Naive thymus-derived CD4-positive, alpha-beta T cell (primary cell): ENCODE measurements at regions not wholly inside any gene's neighbourhood (a gene's known extent, or its start where the extent isn't known, plus 50 kb on each side); places are given as distances from the start of the nearest gene placed in this dataset.
"Not testable (repeated sequence)": the region's sequence is repeated elsewhere in the genome, so short reads cannot be mapped to it uniquely, and the experiment has no call there.

Experiments
- ATAC-seq: fragments of 150-1000 bp; cut with Tn5 transposase; 2 replicates; pipeline ENCODE4 v1.10.0; 2021; ENCODE audit warnings: mild to moderate bottlenecking, moderate library complexity
- CTCF ChIA-PET: fragments of 350-600 bp; sonication (Branson Sonifier 250); formaldehyde crosslinking; loops from one replicate; lab custom pipeline; 2021; ENCODE audit warnings: antibody characterized with exemption; lab: Charles Lee
- POLR2A ChIA-PET: fragments of 350-600 bp; sonication (Branson Sonifier 250); formaldehyde crosslinking; loops from one replicate; lab custom pipeline; 2021; ENCODE audit warnings: antibody characterized with exemption, inconsistent platforms; lab: Charles Lee
- DNase-seq, 9 donors: peaks; one replicate each; pipeline versions ENCODE4 v3.0.0 to v3.0.0-alpha.2; 2020 to 2022; ENCODE audit warnings: mixed read lengths in 1 of 9
- H3K27ac ChIP-seq: one replicate; pipeline ENCODE4 v1.7.0; 2013; ENCODE audit warnings: mild to moderate bottlenecking, low read depth, low read length, moderate library complexity
- H3K27me3 ChIP-seq, 2 donors: one replicate each; pipeline ENCODE4 v1.7.0; 2013; ENCODE audit warnings: low read length in 2 of 2, mild to moderate bottlenecking in 2 of 2, moderate library complexity in 2 of 2; ENCODE audit not compliant: control insufficient read depth in 2 of 2, insufficient read depth in 2 of 2
- H3K36me3 ChIP-seq, 3 experiments: 1 replicate in 2 of 3; 2 replicates in 1 of 3; pipeline ENCODE4 v1.7.0; 2013; ENCODE audit warnings: low read length in 3 of 3, mild to moderate bottlenecking in 3 of 3, moderate library complexity in 1 of 3; ENCODE audit not compliant: insufficient read depth in 3 of 3, control insufficient read depth in 2 of 3
- H3K4me1 ChIP-seq, 2 donors: one replicate each; pipeline ENCODE4 v1.7.0; 2013; ENCODE audit warnings: low read length in 2 of 2, mild to moderate bottlenecking in 2 of 2, moderate library complexity in 1 of 2; ENCODE audit not compliant: control insufficient read depth in 2 of 2, insufficient read depth in 2 of 2
- H3K4me3 ChIP-seq: 2 replicates; pipeline ENCODE4 v1.7.0; 2013; ENCODE audit warnings: mild to moderate bottlenecking, low read length
- H3K9me3 ChIP-seq, 3 experiments: 1 replicate in 2 of 3; 2 replicates in 1 of 3; pipeline ENCODE4 v1.7.0; 2013; ENCODE audit warnings: low read length in 3 of 3; ENCODE audit not compliant: control insufficient read depth in 2 of 3
- H3K27ac Mint-ChIP-seq, 9 donors: one replicate each; pipeline ENCODE4 v1.8.0; 2020 to 2022; ENCODE audit warnings: mixed read lengths in 9 of 9, mild to moderate bottlenecking in 8 of 9, moderate library complexity in 5 of 9, inconsistent platforms in 2 of 9
- H3K27me3 Mint-ChIP-seq, 5 donors: one replicate each; pipeline ENCODE4 v1.8.0; 2021 to 2022; ENCODE audit warnings: mixed read lengths in 5 of 5, mild to moderate bottlenecking in 1 of 5
- H3K36me3 Mint-ChIP-seq, 5 donors: one replicate each; pipeline ENCODE4 v1.8.0; 2020 to 2022; ENCODE audit warnings: mixed read lengths in 5 of 5, mild to moderate bottlenecking in 3 of 5, inconsistent platforms in 1 of 5
- H3K4me1 Mint-ChIP-seq, 7 donors: one replicate each; pipeline ENCODE4 v1.8.0; 2020 to 2022; ENCODE audit warnings: mixed read lengths in 7 of 7, mild to moderate bottlenecking in 3 of 7, inconsistent platforms in 1 of 7
- H3K4me3 Mint-ChIP-seq, 10 donors: one replicate each; pipeline ENCODE4 v1.8.0; 2020 to 2022; ENCODE audit warnings: mild to moderate bottlenecking in 10 of 10, mixed read lengths in 10 of 10, moderate library complexity in 6 of 10, inconsistent platforms in 2 of 10
- H3K9me3 Mint-ChIP-seq, 11 donors: one replicate each; pipeline ENCODE4 v1.8.0; 2020 to 2022; ENCODE audit warnings: mixed read lengths in 11 of 11, mild to moderate bottlenecking in 4 of 11, inconsistent platforms in 1 of 11, moderate library complexity in 1 of 11
- intact Hi-C, 2 donors: fragments of 100-400 bp; cut with micrococcal nuclease; formaldehyde crosslinking; loops; one replicate each; pipeline ENCODE4 v1.15.1; 2023

DNA sequence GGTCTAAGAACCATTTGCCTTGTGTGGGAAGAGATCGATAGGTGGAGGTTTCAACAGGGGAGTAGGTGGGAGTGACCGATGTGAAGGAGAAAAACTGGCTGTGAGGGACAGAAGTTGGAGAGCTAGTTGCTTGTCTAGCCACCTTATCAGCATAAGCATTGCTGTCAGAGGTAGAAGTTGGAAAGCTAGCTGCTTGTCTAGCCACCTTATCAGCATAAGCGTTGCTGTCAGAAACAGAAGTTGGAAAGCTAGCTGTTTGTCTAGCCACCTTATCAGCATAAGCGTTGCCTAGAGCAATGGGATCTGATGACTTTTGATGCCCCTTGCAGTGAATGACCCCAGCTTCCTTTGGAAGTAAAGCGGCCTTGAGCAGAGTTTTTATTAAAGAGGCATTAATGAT lies 784.6 kb upstream of the GOT2 start:
- POLR2A ChIA-PET, DNase-seq, H3K27me3 ChIP-seq, H3K4me1 ChIP-seq, H3K27ac ChIP-seq, CTCF ChIA-PET, H3K27ac Mint-ChIP-seq, ATAC-seq, intact Hi-C loops, H3K27me3 Mint-ChIP-seq, H3K4me1 Mint-ChIP-seq, H3K36me3 Mint-ChIP-seq, H3K4me3 Mint-ChIP-seq, H3K36me3 ChIP-seq, H3K4me3 ChIP-seq, H3K9me3 ChIP-seq: not testable (repeated sequence)
- peaks cover 2 to 26% (median 11%) of the 10 kb centered on the region in 11 donors for H3K9me3 Mint-ChIP-seq

DNA sequence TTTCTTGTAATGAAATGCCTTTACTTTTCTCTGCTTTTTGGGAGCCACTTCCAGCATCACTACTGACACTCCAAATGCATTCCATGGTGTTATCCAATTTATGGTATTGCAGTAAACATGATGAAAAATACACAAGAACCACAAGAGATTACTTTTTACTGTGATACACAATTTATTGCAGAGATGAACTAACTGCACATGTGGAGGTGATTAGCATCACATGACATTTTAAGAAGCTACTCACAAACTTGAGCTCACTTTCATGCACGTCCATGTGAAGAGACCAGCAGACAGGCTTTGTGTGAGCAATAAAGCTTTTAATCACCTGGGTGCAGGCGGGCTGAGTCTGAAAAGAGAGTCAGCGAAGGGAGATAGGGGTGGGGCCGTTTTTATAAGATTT lies 780.5 kb upstream of the GOT2 start:
- Histone ChIP-seq H3K36me3 (no peaks in the 10 kb centered on the region), H3K4me3 (no peak overlapping the region), H3K27ac (no peak overlapping the region), H3K27me3 (no peaks in the 10 kb centered on the region), H3K4me1 (no peaks in the 10 kb centered on the region), H3K9me3 (no peaks in the 10 kb centered on the region)
- no peak for DNase-seq
- Mint-ChIP-seq H3K4me3 (no peak overlapping the region), H3K9me3 (peaks cover 0 to 30% (median 10%) of the 10 kb centered on the region in 11 donors), H3K27me3 (no peaks in the 10 kb centered on the region), H3K27ac (no peak overlapping the region), H3K36me3 (no peaks in the 10 kb centered on the region), H3K4me1 (no peaks in the 10 kb centered on the region)
- ATAC-seq = no peak
- intact Hi-C loops = no loop called here
- ChIA-PET POLR2A (no interaction called here), CTCF (no interaction called here)

DNA sequence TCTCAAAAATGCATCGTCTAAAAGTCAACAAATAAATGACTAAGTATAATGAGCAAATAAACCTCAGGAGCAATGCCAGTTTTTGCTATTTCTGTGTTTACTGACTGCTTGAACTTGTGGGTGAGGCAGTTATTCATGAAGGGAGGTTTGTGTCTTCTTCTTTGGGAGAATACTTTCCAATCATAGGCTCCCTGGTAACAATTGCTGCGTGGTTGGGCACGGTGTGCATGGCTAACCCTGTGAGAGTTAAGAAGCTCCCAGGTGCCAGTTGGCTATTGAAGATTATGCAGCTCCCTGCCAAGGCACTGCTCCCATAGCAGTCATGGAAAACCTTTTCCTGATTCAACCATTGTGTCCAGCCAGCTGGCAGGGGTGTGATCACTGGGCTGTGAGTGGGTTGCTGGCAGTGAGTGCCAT lies 775.9 kb upstream of the GOT2 start:
- Histone ChIP-seq H3K4me3 (no peak overlapping the region), H3K4me1 (no peaks in the 10 kb centered on the region), H3K36me3 (no peaks in the 10 kb centered on the region), H3K27me3 (no peaks in the 10 kb centered on the region), H3K27ac (no peak overlapping the region), H3K9me3 (no peaks in the 10 kb centered on the region)
- Mint-ChIP-seq H3K4me3 (no peak overlapping the region), H3K36me3 (no peaks in the 10 kb centered on the region), H3K27ac (no peak overlapping the region), H3K9me3 (peaks cover 0 to 20% (median 2%) of the 10 kb centered on the region in 11 donors), H3K27me3 (no peaks in the 10 kb centered on the region), H3K4me1 (no peaks in the 10 kb centered on the region)
- no peak for DNase-seq
- ATAC-seq = no peak
- intact Hi-C loops = no loop called here
- POLR2A ChIA-PET = no interaction called here
- CTCF ChIA-PET = no interaction called here

DNA sequence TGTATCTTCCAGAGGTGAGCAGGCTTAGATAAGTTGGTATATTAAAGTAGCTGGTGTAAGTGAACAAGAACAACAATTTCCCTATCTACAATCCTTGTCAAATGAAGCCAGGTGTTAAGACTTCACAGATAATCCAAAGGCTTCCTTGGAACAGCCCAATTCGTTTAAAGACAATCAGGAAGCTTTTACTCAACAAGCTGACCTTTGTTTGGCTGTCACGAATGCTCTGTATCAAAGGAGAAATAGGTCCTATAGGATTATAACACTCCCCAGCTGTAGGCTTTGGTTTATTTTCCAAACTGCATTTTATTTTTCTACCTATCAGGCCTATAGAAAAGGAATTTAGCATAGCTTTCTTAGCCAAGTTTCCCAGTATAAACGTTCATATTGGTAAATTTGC lies 766.5 kb upstream of the GOT2 start:
- POLR2A ChIA-PET = no interaction called here
- ATAC-seq = no peak

DNA sequence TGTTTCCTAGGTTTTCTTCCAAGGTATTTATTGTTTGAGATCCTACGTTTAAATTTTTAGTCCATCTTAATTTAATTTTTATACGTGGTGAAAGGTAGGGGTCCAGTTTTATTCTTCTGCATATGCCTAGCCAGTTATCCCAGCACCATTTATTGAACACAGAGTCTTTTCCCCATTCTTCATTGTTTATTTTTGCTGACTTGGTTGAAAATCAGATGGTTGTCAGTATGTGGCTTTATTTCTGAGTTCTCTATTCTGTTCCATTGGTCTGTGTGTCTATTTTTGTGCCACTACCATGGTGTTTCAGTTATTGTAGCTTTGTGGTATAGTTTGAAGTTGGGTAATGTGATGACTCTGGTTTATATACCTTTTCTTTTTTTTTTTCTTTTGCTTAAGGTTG lies 753.0 kb upstream of the GOT2 start:
- Histone ChIP-seq H3K27ac (no peak overlapping the region), H3K9me3 (no peaks in the 10 kb centered on the region), H3K36me3 (no peaks in the 10 kb centered on the region), H3K4me1 (no peaks in the 10 kb centered on the region), H3K27me3 (no peaks in the 10 kb centered on the region), H3K4me3 (no peak overlapping the region)
- Mint-ChIP-seq H3K4me3 (no peak overlapping the region), H3K27ac (no peak overlapping the region), H3K4me1 (no peaks in the 10 kb centered on the region), H3K27me3 (peaks cover 0 to 14% (median 0%) of the 10 kb centered on the region in 5 donors), H3K9me3 (peaks cover 0 to 35% (median 3%) of the 10 kb centered on the region in 11 donors), H3K36me3 (no peaks in the 10 kb centered on the region)
- ChIA-PET CTCF (no interaction called here), POLR2A (no interaction called here)
- ATAC-seq = no peak
- no peak for DNase-seq
- intact Hi-C loops = no loop called here

More for the DNA sequence above, 766.5 kb upstream of the GOT2 start:
- H3K27ac ChIP-seq = no peak overlapping the region
- no peak for DNase-seq
- H3K27me3 ChIP-seq = no peaks in the 10 kb centered on the region
- H3K9me3 ChIP-seq = no peaks in the 10 kb centered on the region
- intact Hi-C loops = no loop called here
- H3K27ac Mint-ChIP-seq = no peak overlapping the region
- H3K4me1 ChIP-seq = no peaks in the 10 kb centered on the region
- H3K4me3 Mint-ChIP-seq = no peak overlapping the region
- H3K9me3 Mint-ChIP-seq = peaks cover 0 to 12% (median 1%) of the 10 kb centered on the region in 11 donors
- H3K4me3 ChIP-seq = no peak overlapping the region
- no peaks in the 10 kb centered on the region for H3K4me1 Mint-ChIP-seq
- H3K36me3 Mint-ChIP-seq = no peaks in the 10 kb centered on the region
- no peaks in the 10 kb centered on the region for H3K36me3 ChIP-seq
- H3K27me3 Mint-ChIP-seq = peaks cover 0 to 7% (median 0%) of the 10 kb centered on the region in 5 donors
- CTCF ChIA-PET = no interaction called here

DNA sequence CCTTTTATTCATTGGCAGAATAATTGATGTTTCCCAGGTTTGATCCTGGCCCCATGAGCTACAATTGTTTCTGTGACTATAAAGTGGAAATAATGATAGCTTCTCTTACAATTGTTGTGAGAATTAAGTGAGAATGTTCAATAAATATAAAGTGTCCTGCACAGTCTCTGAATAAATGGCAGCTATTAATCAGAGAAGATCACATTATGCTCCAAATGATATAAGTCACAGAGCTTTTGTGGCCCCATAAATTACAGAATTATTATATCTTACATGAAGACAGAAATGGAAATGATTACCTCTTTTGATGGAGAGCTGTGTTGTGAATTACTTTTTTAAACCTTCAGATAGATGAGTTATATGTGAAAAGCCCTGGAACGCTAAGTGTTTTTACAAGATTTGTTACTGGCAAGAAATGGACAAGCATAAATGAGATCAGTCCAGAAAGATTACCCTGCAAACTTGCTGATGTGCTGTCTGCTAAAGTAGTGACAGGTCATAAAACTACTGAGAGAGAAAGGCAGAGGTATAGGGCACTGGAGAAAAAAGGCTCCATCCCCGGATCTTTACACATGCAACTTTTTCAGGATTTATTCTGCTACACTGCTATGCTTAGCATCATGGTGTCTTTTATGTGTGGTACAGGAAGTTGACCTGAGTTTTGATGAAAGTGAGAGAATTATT lies 750.9 kb upstream of the GOT2 start:
- ChIA-PET POLR2A (no interaction called here), CTCF (no interaction called here)
- Mint-ChIP-seq H3K27me3 (peaks cover 0 to 8% (median 0%) of the 10 kb centered on the region in 5 donors), H3K4me3 (no peak overlapping the region), H3K27ac (no peak overlapping the region), H3K9me3 (peaks cover 0 to 38% (median 0%) of the 10 kb centered on the region in 11 donors), H3K36me3 (no peaks in the 10 kb centered on the region), H3K4me1 (no peaks in the 10 kb centered on the region)
- Histone ChIP-seq H3K27me3 (no peaks in the 10 kb centered on the region), H3K36me3 (no peaks in the 10 kb centered on the region), H3K4me3 (no peak overlapping the region), H3K4me1 (no peaks in the 10 kb centered on the region), H3K9me3 (no peaks in the 10 kb centered on the region), H3K27ac (no peak overlapping the region)
- DNase-seq = no peak
- ATAC-seq = no peak
- intact Hi-C loops = no loop called here

DNA sequence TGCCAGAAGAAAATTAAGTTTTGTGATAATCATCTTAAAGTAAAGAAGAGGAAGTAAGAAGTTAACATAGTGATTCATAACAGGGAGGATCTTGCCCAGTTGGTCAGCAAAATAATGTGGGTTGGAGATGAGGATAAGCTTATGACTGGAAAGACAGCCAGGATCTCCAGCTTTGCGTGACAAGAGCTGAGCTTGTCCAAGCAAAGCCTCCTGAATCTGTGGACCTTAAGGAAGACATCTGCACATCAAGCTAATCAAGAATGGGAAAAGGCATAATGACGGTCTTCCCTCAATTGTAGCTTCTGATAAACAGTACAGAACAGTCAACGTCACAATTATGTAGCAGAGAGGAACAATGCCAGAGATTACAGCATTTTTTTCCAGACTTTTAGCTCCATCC lies 744.7 kb upstream of the GOT2 start:
- Mint-ChIP-seq H3K4me1 (no peaks in the 10 kb centered on the region), H3K27ac (no peak overlapping the region), H3K27me3 (no peaks in the 10 kb centered on the region), H3K4me3 (no peak overlapping the region), H3K36me3 (no peaks in the 10 kb centered on the region), H3K9me3 (peaks cover 0 to 30% (median 0%) of the 10 kb centered on the region in 11 donors)
- Histone ChIP-seq H3K27me3 (no peaks in the 10 kb centered on the region), H3K36me3 (no peaks in the 10 kb centered on the region), H3K27ac (no peak overlapping the region), H3K4me1 (no peaks in the 10 kb centered on the region), H3K4me3 (no peak overlapping the region), H3K9me3 (no peaks in the 10 kb centered on the region)
- DNase-seq (no peak), ATAC-seq (no peak)
- intact Hi-C loops = no loop called here
- ChIA-PET POLR2A (no interaction called here), CTCF (no interaction called here)
